ENCODE measurements at regions not wholly inside any gene's neighbourhood (a gene's known extent, or its start where the extent isn't known, plus 50 kb on each side); places are given as distances from the start of the nearest gene placed in this dataset.

DNA sequence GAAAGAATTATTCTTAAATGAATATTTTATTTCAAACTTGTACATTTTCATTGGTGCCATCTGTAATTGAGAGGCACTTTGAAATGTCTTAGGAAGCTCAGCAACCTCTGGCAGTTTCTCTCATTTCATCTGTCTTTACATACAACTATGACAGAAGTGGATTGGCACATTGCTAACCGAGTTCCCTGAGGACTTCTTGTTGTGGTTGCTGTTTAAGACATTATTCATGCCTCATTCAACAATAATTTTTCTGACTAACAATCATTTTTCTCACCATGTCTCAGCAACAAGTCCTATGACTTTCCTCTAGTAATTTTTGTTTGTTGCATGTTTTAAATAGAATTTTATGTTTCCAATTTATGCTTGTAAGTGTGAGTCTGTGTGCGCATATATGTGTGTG, 284.0 kb upstream of the CWC22 start:
- no peaks in the 10 kb centered on the region for H3K9me3 ChIP-seq
- ChIA-PET POLR2A (no interaction called here), CTCF (no interaction called here)
- ATAC-seq (replicated peaks in 1 of 4) (no peak), DNase-seq (no peak)
- no peaks in the 10 kb centered on the region for H3K36me3 ChIP-seq (ENCODE audit: control insufficient read depth in 2 of 2, extremely low read depth in 1 of 2, insufficient read depth in 1 of 2, low read length in 1 of 2)
- Mint-ChIP-seq H3K9me3 (peaks cover 0 to 2% (median 0%) of the 10 kb centered on the region in 3 donors), H3K4me3 (no peak overlapping the region), H3K27ac (no peak overlapping the region), H3K36me3 (no peaks in the 10 kb centered on the region), H3K4me1 (no peaks in the 10 kb centered on the region), H3K27me3 (no peaks in the 10 kb centered on the region)
- no peaks in the 10 kb centered on the region for H3K27me3 ChIP-seq (replicated peaks in 1 of 2; ENCODE audit: control insufficient read depth in 2 of 2, extremely low read depth in 1 of 2, insufficient read depth in 2 of 2, low read length in 1 of 2)
- H3K4me1 ChIP-seq (ENCODE audit: control insufficient read depth in 1 of 2, extremely low read depth in 1 of 2, insufficient read depth in 2 of 2, low read length in 2 of 2) = no peaks in the 10 kb centered on the region
- H3K4me3 ChIP-seq (ENCODE audit: control insufficient read depth in 1 of 2, extremely low read depth in 1 of 2, low read length in 1 of 2) = no peak overlapping the region
- no peak overlapping the region for H3K27ac ChIP-seq (ENCODE audit: low read length)
- 100% methylated on average over 1 of the region's 2 CpGs for WGBS (ENCODE audit: insufficient coverage)

DNA sequence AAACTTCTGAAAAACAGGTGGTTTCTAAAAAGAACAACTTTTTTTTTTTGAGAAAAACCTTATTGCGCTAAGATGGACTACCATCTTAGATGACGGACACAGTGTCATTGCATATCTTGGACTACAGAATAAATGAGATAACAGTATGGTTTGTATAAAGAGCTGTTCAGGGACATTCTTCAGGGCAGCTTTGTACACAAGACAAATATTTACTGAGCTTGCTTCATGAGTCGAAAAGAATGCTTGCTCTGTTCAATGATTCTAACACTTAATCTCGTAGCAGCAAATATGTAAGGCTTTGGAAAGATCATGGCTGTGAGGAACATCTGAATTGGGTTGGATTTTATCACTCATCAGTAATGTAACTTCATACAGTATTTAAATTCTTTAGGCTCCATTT, 282.5 kb upstream of the CWC22 start:
- Mint-ChIP-seq H3K27me3 (no peaks in the 10 kb centered on the region), H3K4me3 (no peak overlapping the region), H3K36me3 (no peaks in the 10 kb centered on the region), H3K27ac (no peak overlapping the region), H3K9me3 (peaks cover 0 to 2% (median 0%) of the 10 kb centered on the region in 3 donors), H3K4me1 (no peaks in the 10 kb centered on the region)
- POLR2A ChIA-PET = no interaction called here
- Histone ChIP-seq H3K9me3 (no peaks in the 10 kb centered on the region), H3K4me1 (ENCODE audit: control insufficient read depth in 1 of 2, extremely low read depth in 1 of 2, insufficient read depth in 2 of 2, low read length in 2 of 2) (no peaks in the 10 kb centered on the region), H3K36me3 (ENCODE audit: control insufficient read depth in 2 of 2, extremely low read depth in 1 of 2, insufficient read depth in 1 of 2, low read length in 1 of 2) (no peaks in the 10 kb centered on the region), H3K27me3 (replicated peaks in 1 of 2; ENCODE audit: control insufficient read depth in 2 of 2, extremely low read depth in 1 of 2, insufficient read depth in 2 of 2, low read length in 1 of 2) (no peaks in the 10 kb centered on the region), H3K27ac (ENCODE audit: low read length) (no peak overlapping the region), H3K4me3 (ENCODE audit: control insufficient read depth in 1 of 2, extremely low read depth in 1 of 2, low read length in 1 of 2) (no peak overlapping the region)
- CTCF ChIA-PET = no interaction called here
- DNase-seq (no peak), ATAC-seq (replicated peaks in 1 of 4) (no peak)
- 94% methylated on average over 2 of the region's 4 CpGs for WGBS (ENCODE audit: insufficient coverage)

DNA sequence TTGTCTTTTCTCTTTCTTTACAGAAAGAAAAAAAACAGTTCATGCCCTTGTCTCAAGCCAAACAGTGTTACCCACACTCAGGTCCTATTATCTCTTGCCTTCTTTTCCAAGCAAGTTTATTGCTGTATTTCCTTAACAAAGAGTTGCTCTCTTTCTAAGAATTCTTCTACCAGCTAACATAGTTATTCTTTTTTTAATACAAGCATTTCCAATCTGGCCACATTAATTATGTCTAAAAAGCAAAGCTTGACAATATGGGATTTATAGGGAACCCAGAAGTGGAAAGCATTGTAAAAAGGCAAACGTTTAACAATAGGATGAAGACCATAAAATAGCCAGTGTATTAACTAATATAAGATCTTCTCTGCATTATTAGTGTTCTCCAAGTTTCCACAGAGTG, 272.5 kb upstream of the CWC22 start:
- Mint-ChIP-seq H3K4me1 (no peaks in the 10 kb centered on the region), H3K4me3 (no peak overlapping the region), H3K27ac (no peak overlapping the region), H3K9me3 (peaks cover 0 to 12% (median 3%) of the 10 kb centered on the region in 3 donors), H3K27me3 (no peaks in the 10 kb centered on the region), H3K36me3 (no peaks in the 10 kb centered on the region)
- no peak for ATAC-seq (replicated peaks in 1 of 4)
- Histone ChIP-seq H3K27ac (ENCODE audit: low read length) (no peak overlapping the region), H3K4me1 (ENCODE audit: control insufficient read depth in 1 of 2, extremely low read depth in 1 of 2, insufficient read depth in 2 of 2, low read length in 2 of 2) (no peaks in the 10 kb centered on the region), H3K27me3 (replicated peaks in 1 of 2; ENCODE audit: control insufficient read depth in 2 of 2, extremely low read depth in 1 of 2, insufficient read depth in 2 of 2, low read length in 1 of 2) (peaks cover 0 to 3% of the 10 kb centered on the region in 2 experiments), H3K4me3 (ENCODE audit: control insufficient read depth in 1 of 2, extremely low read depth in 1 of 2, low read length in 1 of 2) (no peak overlapping the region), H3K9me3 (no peaks in the 10 kb centered on the region), H3K36me3 (ENCODE audit: control insufficient read depth in 2 of 2, extremely low read depth in 1 of 2, insufficient read depth in 1 of 2, low read length in 1 of 2) (no peaks in the 10 kb centered on the region)
- no peak for DNase-seq
- no CpG with 5 or more reads among the region's 1 CpG for WGBS (ENCODE audit: insufficient coverage)
- ChIA-PET POLR2A (no interaction called here), CTCF (no interaction called here)

DNA sequence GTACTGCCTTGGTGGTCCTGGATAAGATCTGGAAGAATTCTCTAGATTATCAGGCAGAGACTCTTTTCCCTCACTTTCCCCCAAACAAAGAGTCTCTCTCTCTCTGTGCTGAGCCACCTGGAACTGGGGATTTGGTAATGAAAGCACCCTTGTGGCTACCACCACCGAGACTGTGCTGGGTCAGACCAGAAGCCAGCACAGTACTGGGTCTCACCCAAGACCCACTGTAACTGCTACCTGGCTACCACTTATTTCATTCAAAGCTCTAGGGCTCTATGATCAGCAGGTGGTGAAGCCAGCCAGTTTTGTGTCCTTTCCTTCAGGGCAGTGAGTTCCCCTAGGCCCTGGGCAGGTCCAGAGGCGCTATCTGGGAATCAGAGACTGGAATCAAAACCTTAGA, 269.6 kb upstream of the CWC22 start:
- no peak overlapping the region for H3K4me3 Mint-ChIP-seq
- H3K4me1 Mint-ChIP-seq = no peaks in the 10 kb centered on the region
- peaks cover 8 to 14% (median 13%) of the 10 kb centered on the region in 3 donors for H3K9me3 Mint-ChIP-seq

DNA sequence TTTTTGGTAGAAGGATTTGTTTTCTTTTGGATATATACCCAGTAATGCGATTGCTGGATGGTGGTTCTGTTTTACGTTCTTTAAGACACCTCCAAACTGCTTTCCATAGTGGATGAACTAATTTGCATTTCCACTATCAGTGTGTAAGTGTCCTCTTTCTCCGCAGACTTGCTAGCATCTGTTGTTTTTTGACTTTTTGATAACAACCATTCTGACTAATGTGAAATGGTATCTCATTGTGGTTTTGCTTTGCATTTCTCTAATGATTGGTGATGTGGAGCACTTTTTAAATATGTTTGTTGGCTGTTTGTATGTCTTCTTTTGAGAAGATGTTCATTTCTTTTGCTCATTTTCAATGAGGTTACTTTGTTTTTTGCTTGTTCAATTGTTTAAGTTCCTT, 260.9 kb upstream of the CWC22 start:
- ChIA-PET POLR2A (no interaction called here), CTCF (no interaction called here)
- Mint-ChIP-seq H3K4me3 (no peak overlapping the region), H3K27ac (no peak overlapping the region), H3K36me3 (no peaks in the 10 kb centered on the region), H3K9me3 (peaks cover 9 to 14% (median 11%) of the 10 kb centered on the region in 3 donors), H3K27me3 (no peaks in the 10 kb centered on the region), H3K4me1 (no peaks in the 10 kb centered on the region)
- H3K36me3 ChIP-seq (ENCODE audit: control insufficient read depth in 2 of 2, extremely low read depth in 1 of 2, insufficient read depth in 1 of 2, low read length in 1 of 2) = no peaks in the 10 kb centered on the region
- no CpG with 5 or more reads among the region's 3 CpGs for WGBS (ENCODE audit: insufficient coverage)
- no peak for DNase-seq
- H3K27ac ChIP-seq (ENCODE audit: low read length) = no peak overlapping the region
- no peak overlapping the region for H3K4me3 ChIP-seq (ENCODE audit: control insufficient read depth in 1 of 2, extremely low read depth in 1 of 2, low read length in 1 of 2)
- H3K9me3 ChIP-seq = no peaks in the 10 kb centered on the region
- ATAC-seq (replicated peaks in 1 of 4) = no peak
- H3K27me3 ChIP-seq (replicated peaks in 1 of 2; ENCODE audit: control insufficient read depth in 2 of 2, extremely low read depth in 1 of 2, insufficient read depth in 2 of 2, low read length in 1 of 2) = no peaks in the 10 kb centered on the region
- no peaks in the 10 kb centered on the region for H3K4me1 ChIP-seq (ENCODE audit: control insufficient read depth in 1 of 2, extremely low read depth in 1 of 2, insufficient read depth in 2 of 2, low read length in 2 of 2)

More for the DNA sequence above, 269.6 kb upstream of the CWC22 start:
- Mint-ChIP-seq H3K36me3 (no peaks in the 10 kb centered on the region), H3K27ac (no peak overlapping the region), H3K27me3 (no peaks in the 10 kb centered on the region)
- H3K9me3 ChIP-seq = no peaks in the 10 kb centered on the region
- H3K27ac ChIP-seq (ENCODE audit: low read length) = no peak overlapping the region
- ATAC-seq (replicated peaks in 1 of 4) (no peak), DNase-seq (no peak)
- H3K27me3 ChIP-seq (replicated peaks in 1 of 2; ENCODE audit: control insufficient read depth in 2 of 2, extremely low read depth in 1 of 2, insufficient read depth in 2 of 2, low read length in 1 of 2) = peaks cover 0 to 3% of the 10 kb centered on the region in 2 experiments
- ChIA-PET POLR2A (no interaction called here), CTCF (interaction anchor here in 1 of 2 donors (0.6 kb wide), 1 partner anchor 105 kb away, joined by 3 read pairs; no protein-coding TSS in a partner anchor)
- no peaks in the 10 kb centered on the region for H3K4me1 ChIP-seq (ENCODE audit: control insufficient read depth in 1 of 2, extremely low read depth in 1 of 2, insufficient read depth in 2 of 2, low read length in 2 of 2)
- 69% methylated on average over 2 of the region's 2 CpGs for WGBS (ENCODE audit: insufficient coverage)
- H3K4me3 ChIP-seq (ENCODE audit: control insufficient read depth in 1 of 2, extremely low read depth in 1 of 2, low read length in 1 of 2) = no peak overlapping the region
- no peaks in the 10 kb centered on the region for H3K36me3 ChIP-seq (ENCODE audit: control insufficient read depth in 2 of 2, extremely low read depth in 1 of 2, insufficient read depth in 1 of 2, low read length in 1 of 2)

DNA sequence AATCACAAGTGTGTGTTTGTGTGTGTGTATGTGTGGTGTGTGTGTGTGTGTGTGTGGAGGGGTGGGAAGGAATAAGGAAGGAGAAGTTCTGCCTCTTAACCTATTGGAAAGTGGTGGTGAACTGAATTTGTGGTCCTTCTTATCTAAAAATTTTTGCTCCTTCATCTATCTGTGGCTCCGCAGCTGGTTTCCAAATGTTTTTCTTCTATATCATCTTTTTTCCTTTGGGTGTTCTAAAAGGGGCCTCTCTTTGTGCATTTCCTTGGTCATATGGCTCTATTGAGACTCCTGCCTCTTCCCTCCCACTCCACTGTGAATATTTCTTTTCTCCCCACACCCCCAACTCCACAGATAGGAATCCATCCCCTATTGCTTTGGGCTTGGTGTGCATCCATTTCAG, 254.9 kb upstream of the CWC22 start:
- H3K36me3 ChIP-seq (ENCODE audit: control insufficient read depth in 2 of 2, extremely low read depth in 1 of 2, insufficient read depth in 1 of 2, low read length in 1 of 2) = no peaks in the 10 kb centered on the region
- H3K27ac ChIP-seq (ENCODE audit: low read length) = no peak overlapping the region
- Mint-ChIP-seq H3K27ac (no peak overlapping the region), H3K9me3 (no peaks in the 10 kb centered on the region), H3K36me3 (no peaks in the 10 kb centered on the region), H3K27me3 (no peaks in the 10 kb centered on the region), H3K4me1 (no peaks in the 10 kb centered on the region), H3K4me3 (no peak overlapping the region)
- ChIA-PET POLR2A (no interaction called here), CTCF (no interaction called here)
- WGBS (ENCODE audit: insufficient coverage) = no CpG with 5 or more reads among the region's 1 CpG
- ATAC-seq (replicated peaks in 1 of 4) = no peak
- H3K4me1 ChIP-seq (ENCODE audit: control insufficient read depth in 1 of 2, extremely low read depth in 1 of 2, insufficient read depth in 2 of 2, low read length in 2 of 2) = no peaks in the 10 kb centered on the region
- H3K27me3 ChIP-seq (replicated peaks in 1 of 2; ENCODE audit: control insufficient read depth in 2 of 2, extremely low read depth in 1 of 2, insufficient read depth in 2 of 2, low read length in 1 of 2) = no peaks in the 10 kb centered on the region
- no peaks in the 10 kb centered on the region for H3K9me3 ChIP-seq
- no peak for DNase-seq
- no peak overlapping the region for H3K4me3 ChIP-seq (ENCODE audit: control insufficient read depth in 1 of 2, extremely low read depth in 1 of 2, low read length in 1 of 2)

DNA sequence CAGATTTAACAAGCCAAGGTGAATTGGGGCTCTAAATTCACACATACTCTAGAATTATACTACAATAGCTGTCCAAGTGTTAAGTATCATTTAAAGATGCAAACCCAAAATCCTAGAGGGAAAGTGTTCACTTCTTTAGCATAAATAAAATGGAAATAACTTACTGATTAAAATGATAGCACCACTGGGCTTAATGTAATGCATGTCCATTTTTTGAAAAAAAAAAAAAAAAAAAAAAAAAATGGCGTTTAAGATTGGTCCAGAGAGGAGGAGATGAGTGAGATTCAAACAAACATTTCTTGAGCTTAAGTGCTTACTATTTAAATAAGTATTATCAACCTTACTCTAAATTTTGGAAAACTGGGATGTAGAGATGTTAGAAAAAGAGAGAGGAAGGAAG, 251.5 kb upstream of the CWC22 start:
- Mint-ChIP-seq H3K36me3 (no peaks in the 10 kb centered on the region), H3K27ac (no peak overlapping the region), H3K4me1 (no peaks in the 10 kb centered on the region), H3K27me3 (no peaks in the 10 kb centered on the region), H3K4me3 (no peak overlapping the region), H3K9me3 (no peaks in the 10 kb centered on the region)
- no peaks in the 10 kb centered on the region for H3K36me3 ChIP-seq (ENCODE audit: control insufficient read depth in 2 of 2, extremely low read depth in 1 of 2, insufficient read depth in 1 of 2, low read length in 1 of 2)
- CTCF ChIA-PET = interaction anchor here in 1 of 2 donors (0.7 kb wide), 1 partner anchor 1923 kb away, joined by 7 read pairs; no protein-coding TSS in a partner anchor
- DNase-seq (no peak), ATAC-seq (replicated peaks in 1 of 4) (no peak)
- H3K27me3 ChIP-seq (replicated peaks in 1 of 2; ENCODE audit: control insufficient read depth in 2 of 2, extremely low read depth in 1 of 2, insufficient read depth in 2 of 2, low read length in 1 of 2) = no peaks in the 10 kb centered on the region
- no peaks in the 10 kb centered on the region for H3K4me1 ChIP-seq (ENCODE audit: control insufficient read depth in 1 of 2, extremely low read depth in 1 of 2, insufficient read depth in 2 of 2, low read length in 2 of 2)
- H3K27ac ChIP-seq (ENCODE audit: low read length) = no peak overlapping the region
- WGBS (ENCODE audit: insufficient coverage) = no CpG with 5 or more reads among the region's 1 CpG
- POLR2A ChIA-PET = interaction anchor here in 1 of 2 donors (0.6 kb wide), 1 partner anchor 355 kb away, joined by 5 read pairs; no protein-coding TSS in a partner anchor
- H3K9me3 ChIP-seq = no peaks in the 10 kb centered on the region
- no peak overlapping the region for H3K4me3 ChIP-seq (ENCODE audit: control insufficient read depth in 1 of 2, extremely low read depth in 1 of 2, low read length in 1 of 2)
